ENCODE measurements at regions not wholly inside any gene's neighbourhood (a gene's known extent, or its start where the extent isn't known, plus 50 kb on each side); places are given as distances from the start of the nearest gene placed in this dataset.

GRCh38 chr7:133132906-133133305, 51.0 kb upstream of the CHCHD3 start:
- no peaks in the 10 kb centered on the region for H3K36me3 ChIP-seq (ENCODE audit: insufficient read depth, low read length, poor library complexity, severe bottlenecking)
- no peak overlapping the region for H3K4me3 ChIP-seq (ENCODE audit: low read depth, low read length, poor library complexity, severe bottlenecking)
- BruUV-seq (replicated peaks) = no TSS peak
- ChIA-PET CTCF (no interaction called here), POLR2A (ENCODE audit: low non-redundant PET) (no interaction called here)
- H3K27ac ChIP-seq (ENCODE audit: low read depth, low read length, poor library complexity, severe bottlenecking) = no peak overlapping the region
- peaks cover 10% of the 10 kb centered on the region for H3K27me3 ChIP-seq (replicated peaks; ENCODE audit: insufficient read depth, low read depth, low read length, poor library complexity)
- DNase-seq (ENCODE audit: low spot score) = no peak
- H3K9me3 ChIP-seq (ENCODE audit: low read depth, low read length, poor library complexity, severe bottlenecking) = no peaks in the 10 kb centered on the region
- no peaks in the 10 kb centered on the region for H3K4me1 ChIP-seq (ENCODE audit: insufficient read depth, low read length, poor library complexity, severe bottlenecking)
- TF ChIP-seq CTCF (conservative IDR thresholded peaks at IDR 0.05; ENCODE audit: low read depth, low read length) (no peak), EZH2 (IDR thresholded peaks at IDR 0.05; ENCODE audit: borderline replicate concordance, low read depth, low read length, poor library complexity, severe bottlenecking) (no peak)
- intact Hi-C loops (cut with micrococcal nuclease; ENCODE audit: unreplicated experiment) = no loop called here

GRCh38 chr7:133134810-133135209, 52.9 kb upstream of the CHCHD3 start:
- BruUV-seq (replicated peaks) = no TSS peak
- Histone ChIP-seq H3K27ac (ENCODE audit: low read depth, low read length, poor library complexity, severe bottlenecking) (no peak overlapping the region), H3K9me3 (ENCODE audit: low read depth, low read length, poor library complexity, severe bottlenecking) (no peaks in the 10 kb centered on the region), H3K4me1 (ENCODE audit: insufficient read depth, low read length, poor library complexity, severe bottlenecking) (no peaks in the 10 kb centered on the region), H3K4me3 (ENCODE audit: low read depth, low read length, poor library complexity, severe bottlenecking) (no peak overlapping the region), H3K27me3 (replicated peaks; ENCODE audit: insufficient read depth, low read depth, low read length, poor library complexity) (peaks cover 16% of the 10 kb centered on the region), H3K36me3 (ENCODE audit: insufficient read depth, low read length, poor library complexity, severe bottlenecking) (no peaks in the 10 kb centered on the region)
- TF ChIP-seq EZH2 (IDR thresholded peaks at IDR 0.05; ENCODE audit: borderline replicate concordance, low read depth, low read length, poor library complexity, severe bottlenecking) (no peak), CTCF (conservative IDR thresholded peaks at IDR 0.05; ENCODE audit: low read depth, low read length) (no peak)
- POLR2A ChIA-PET (ENCODE audit: low non-redundant PET) = no interaction called here
- intact Hi-C loops (cut with micrococcal nuclease; ENCODE audit: unreplicated experiment) = no loop called here
- CTCF ChIA-PET = no interaction called here
- DNase-seq (ENCODE audit: low spot score) = no peak

- no peaks in the 10 kb centered on the region for H3K4me1 ChIP-seq (ENCODE audit: insufficient read depth, low read length, poor library complexity, severe bottlenecking)
- no peak overlapping the region for H3K27ac ChIP-seq (ENCODE audit: low read depth, low read length, poor library complexity, severe bottlenecking)
- intact Hi-C loops (cut with micrococcal nuclease; ENCODE audit: unreplicated experiment) = no loop called here
- no peaks in the 10 kb centered on the region for H3K9me3 ChIP-seq (ENCODE audit: low read depth, low read length, poor library complexity, severe bottlenecking)
- no peak overlapping the region for H3K4me3 ChIP-seq (ENCODE audit: low read depth, low read length, poor library complexity, severe bottlenecking)
- peaks cover 16% of the 10 kb centered on the region for H3K27me3 ChIP-seq (replicated peaks; ENCODE audit: insufficient read depth, low read depth, low read length, poor library complexity)
- BruUV-seq (replicated peaks) = no TSS peak
- POLR2A ChIA-PET (ENCODE audit: low non-redundant PET) = no interaction called here
- H3K36me3 ChIP-seq (ENCODE audit: insufficient read depth, low read length, poor library complexity, severe bottlenecking) = no peaks in the 10 kb centered on the region
- no peak for TF ChIP-seq CTCF (conservative IDR thresholded peaks at IDR 0.05; ENCODE audit: low read depth, low read length)
- no peak for TF ChIP-seq EZH2 (IDR thresholded peaks at IDR 0.05; ENCODE audit: borderline replicate concordance, low read depth, low read length, poor library complexity, severe bottlenecking)
- DNase-seq (ENCODE audit: low spot score) = no peak
- CTCF ChIA-PET = no interaction called here
Observed at GRCh38 chr7:133135451-133135850, 53.6 kb upstream of the CHCHD3 start.

Data from A673 (cell line).